Ovary (tissue), 1 donor: ENCODE measurements at regions not wholly inside any gene's neighbourhood (a gene's known extent, or its start where the extent isn't known, plus 50 kb on each side); places are given as distances from the start of the nearest gene placed in this dataset.

Experiments used
- EP300 ChIP-seq: sonication (generic); formaldehyde crosslinking; IDR thresholded peaks from one replicate; pipeline ENCODE4 v1.6.1; 2017; ENCODE audit warnings: antibody characterized with exemption
- POLR2A ChIP-seq: fragments of 450-650 bp; IDR thresholded peaks from one replicate; pipeline ENCODE4 v1.6.1; 2017; ENCODE audit warnings: antibody characterized with exemption, mild to moderate bottlenecking, moderate library complexity

GRCh38 chr17:6261466-6261865 is 173.5 kb downstream of the AIPL1 start:
- TF ChIP-seq POLR2A (no peak), EP300 (no peak)
